IPS-18a (cell line): ENCODE measurements at regions not wholly inside any gene's neighbourhood (a gene's known extent, or its start where the extent isn't known, plus 50 kb on each side); places are given as distances from the start of the nearest gene placed in this dataset.

Experiments
- H3K27ac ChIP-seq: one replicate; pipeline ENCODE4 v1.5.1; 2013; ENCODE audit warnings: low read length
- H3K27me3 ChIP-seq: one replicate; pipeline ENCODE4 v1.6.1; 2013; ENCODE audit warnings: mild to moderate bottlenecking, low read length; ENCODE audit not compliant: control insufficient read depth, insufficient read depth
- H3K36me3 ChIP-seq: one replicate; pipeline ENCODE4 v1.6.1; 2013; ENCODE audit warnings: low read depth, low read length; ENCODE audit not compliant: control insufficient read depth
- H3K4me1 ChIP-seq: one replicate; pipeline ENCODE4 v1.6.1; 2013; ENCODE audit warnings: low read depth, low read length; ENCODE audit not compliant: control insufficient read depth
- H3K4me3 ChIP-seq: one replicate; pipeline ENCODE4 v1.5.1; 2013; ENCODE audit warnings: low read length
- H3K9ac ChIP-seq: one replicate; pipeline ENCODE4 v1.6.1; 2013; ENCODE audit warnings: mild to moderate bottlenecking, low read length, moderate library complexity
- H3K9me3 ChIP-seq: one replicate; pipeline ENCODE4 v1.6.1; 2013; ENCODE audit warnings: low read depth, low read length; ENCODE audit not compliant: control insufficient read depth

DNA sequence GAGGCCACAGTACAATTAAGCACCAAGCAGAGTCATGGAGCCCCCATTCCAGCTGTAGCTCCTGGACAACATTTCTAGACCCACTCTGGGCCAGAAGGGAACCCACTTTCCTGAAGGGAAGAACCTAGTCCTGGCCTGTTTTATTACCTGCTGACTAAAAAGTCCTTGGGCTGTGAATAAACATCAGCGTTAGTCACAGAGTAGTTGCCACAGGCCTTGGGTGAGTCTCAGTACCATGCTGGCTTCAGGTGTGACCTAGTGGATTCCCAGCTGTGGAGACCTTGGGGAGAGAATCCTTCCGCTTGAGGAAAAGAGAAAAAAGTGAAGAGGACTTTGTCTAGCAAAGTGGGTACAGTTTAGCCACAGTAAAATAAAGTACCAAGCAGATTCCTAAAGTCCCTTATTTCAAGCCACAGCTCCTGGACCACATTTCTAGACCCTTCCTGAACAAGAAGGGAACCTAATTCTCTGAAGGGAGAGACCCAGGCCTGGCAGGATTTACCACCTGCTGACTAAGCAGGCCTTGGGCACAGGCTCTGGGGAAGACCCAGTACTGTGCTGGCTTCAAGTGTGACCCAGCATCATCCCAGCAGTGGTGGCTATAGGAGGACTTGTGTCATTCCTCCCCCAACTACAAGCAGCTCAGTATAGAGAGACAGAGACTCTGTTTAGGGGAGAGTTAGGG is 118.3 kb upstream of the KCNH8 start:
- H3K9me3 ChIP-seq: no peaks in the 10 kb centered on the region
- H3K4me3 ChIP-seq: no peak overlapping the region
- H3K4me1 ChIP-seq: no peaks in the 10 kb centered on the region
- H3K36me3 ChIP-seq: no peaks in the 10 kb centered on the region
- H3K27me3 ChIP-seq: no peaks in the 10 kb centered on the region
- H3K27ac ChIP-seq: no peak overlapping the region
- H3K9ac ChIP-seq: no peak overlapping the region

DNA sequence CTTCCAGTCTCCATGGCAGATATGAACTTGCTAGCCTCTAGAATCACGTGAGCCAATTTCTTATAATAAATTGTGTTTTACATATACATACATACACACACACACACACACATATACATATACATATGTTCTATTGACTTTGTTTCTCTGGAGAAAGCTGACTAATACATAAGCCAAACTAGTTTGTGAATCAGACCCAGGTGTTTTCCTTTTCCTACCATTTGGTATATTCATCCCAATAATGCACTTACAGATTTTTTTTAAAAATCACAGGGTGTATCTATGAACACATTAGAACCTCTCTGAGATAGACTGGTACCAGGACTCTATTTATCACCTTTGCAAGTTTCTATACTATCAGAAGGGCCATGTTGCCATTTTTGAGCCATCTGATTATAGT is 122.9 kb upstream of the KCNH8 start:
- no peaks in the 10 kb centered on the region for H3K4me1 ChIP-seq
- no peaks in the 10 kb centered on the region for H3K36me3 ChIP-seq
- no peaks in the 10 kb centered on the region for H3K9me3 ChIP-seq
- H3K27ac ChIP-seq: no peak overlapping the region
- H3K9ac ChIP-seq: no peak overlapping the region
- H3K4me3 ChIP-seq: no peak overlapping the region
- no peaks in the 10 kb centered on the region for H3K27me3 ChIP-seq

DNA sequence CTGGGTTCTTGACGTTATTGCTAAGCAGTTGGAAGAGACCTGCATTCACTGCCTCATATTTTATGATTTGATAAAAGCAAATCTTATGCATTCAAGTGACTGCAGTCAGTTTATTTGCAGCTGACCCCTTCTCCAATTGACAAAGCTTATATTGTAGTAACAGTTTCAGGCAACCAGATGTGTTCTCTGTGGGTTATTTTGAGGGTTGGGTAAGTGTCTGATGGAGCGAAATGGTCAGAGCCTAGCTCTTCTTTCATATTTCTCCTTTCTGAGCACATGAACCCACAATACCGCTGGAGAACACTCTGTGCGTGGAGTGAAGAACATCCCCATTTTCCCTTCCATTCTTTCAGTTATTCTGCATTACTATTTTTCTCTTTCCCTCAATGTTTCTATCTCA is 125.8 kb upstream of the KCNH8 start:
- no peak overlapping the region for H3K9ac ChIP-seq
- no peak overlapping the region for H3K27ac ChIP-seq
- no peaks in the 10 kb centered on the region for H3K9me3 ChIP-seq
- no peak overlapping the region for H3K4me3 ChIP-seq
- H3K4me1 ChIP-seq: no peaks in the 10 kb centered on the region
- no peaks in the 10 kb centered on the region for H3K36me3 ChIP-seq
- H3K27me3 ChIP-seq: no peaks in the 10 kb centered on the region

DNA sequence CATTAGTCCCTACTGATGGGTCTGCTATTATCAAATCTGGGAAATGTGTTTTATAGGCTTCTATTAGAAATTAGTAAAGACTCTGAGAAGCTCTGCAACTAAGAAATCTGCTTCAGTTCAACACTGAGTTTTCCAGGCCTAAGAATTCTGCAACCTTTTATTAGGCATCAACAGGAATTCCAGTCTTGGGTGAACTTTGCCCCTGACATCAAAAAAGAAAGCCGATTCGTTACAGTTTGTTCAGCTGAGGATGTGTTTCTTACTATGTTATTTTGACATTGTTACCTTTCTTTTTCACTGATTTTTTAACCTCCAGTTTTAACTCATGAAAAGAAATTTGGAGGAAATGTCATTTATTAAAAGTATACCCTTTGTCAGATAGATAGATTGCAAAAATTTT is 131.5 kb upstream of the KCNH8 start:
- Histone ChIP-seq H3K4me3 (no peak overlapping the region), H3K9me3 (no peaks in the 10 kb centered on the region), H3K4me1 (peaks cover 10% of the 10 kb centered on the region), H3K36me3 (no peaks in the 10 kb centered on the region), H3K27me3 (no peaks in the 10 kb centered on the region), H3K9ac (no peak overlapping the region), H3K27ac (no peak overlapping the region)

DNA sequence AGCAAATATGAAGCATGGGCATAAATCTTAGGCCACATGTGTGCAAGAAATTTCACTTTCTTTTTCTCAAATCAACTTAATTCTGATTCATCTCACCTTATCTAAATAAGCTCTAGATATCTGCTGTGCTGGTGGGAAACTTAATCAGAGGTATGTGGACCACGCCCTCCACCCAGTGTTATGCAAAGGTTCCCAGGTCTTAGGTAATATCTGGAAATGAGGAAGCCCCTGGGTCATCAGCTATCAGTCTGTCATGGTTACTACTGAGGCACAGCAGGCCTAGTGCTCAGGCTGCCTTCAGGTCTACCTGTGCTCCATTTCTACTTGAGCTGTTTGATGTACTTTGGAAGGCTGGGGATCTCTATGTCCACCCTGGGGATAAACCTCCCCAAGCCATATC is 134.4 kb upstream of the KCNH8 start:
- H3K27ac ChIP-seq: no peak overlapping the region
- no peak overlapping the region for H3K9ac ChIP-seq
- no peaks in the 10 kb centered on the region for H3K36me3 ChIP-seq

DNA sequence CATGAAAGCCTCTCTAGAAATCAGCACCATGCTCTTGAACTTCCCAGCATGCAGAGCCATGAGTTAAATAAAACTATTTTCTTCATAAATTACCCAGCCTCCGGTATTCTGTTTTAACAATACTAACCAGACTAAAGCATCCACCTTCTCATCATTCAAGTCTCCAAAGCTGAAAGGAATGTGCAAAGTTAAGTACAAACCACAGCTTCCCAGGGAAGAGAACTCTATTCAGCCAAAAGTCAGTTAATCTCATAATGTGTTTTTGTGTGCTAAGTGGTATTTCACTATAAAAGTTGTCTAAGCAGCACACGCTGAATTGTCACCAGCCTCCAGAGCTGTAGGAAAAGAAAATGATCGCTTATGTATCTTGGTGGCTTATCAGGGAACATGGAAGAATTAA is 135.5 kb upstream of the KCNH8 start:
- no peak overlapping the region for H3K9ac ChIP-seq
- H3K4me3 ChIP-seq: no peak overlapping the region
- peaks cover 10% of the 10 kb centered on the region for H3K4me1 ChIP-seq
- H3K27me3 ChIP-seq: no peaks in the 10 kb centered on the region
- H3K36me3 ChIP-seq: no peaks in the 10 kb centered on the region
- H3K9me3 ChIP-seq: no peaks in the 10 kb centered on the region
- no peak overlapping the region for H3K27ac ChIP-seq

More for the DNA sequence above, 134.4 kb upstream of the KCNH8 start:
- no peaks in the 10 kb centered on the region for H3K9me3 ChIP-seq
- H3K27me3 ChIP-seq: no peaks in the 10 kb centered on the region
- peaks cover 10% of the 10 kb centered on the region for H3K4me1 ChIP-seq
- no peak overlapping the region for H3K4me3 ChIP-seq

DNA sequence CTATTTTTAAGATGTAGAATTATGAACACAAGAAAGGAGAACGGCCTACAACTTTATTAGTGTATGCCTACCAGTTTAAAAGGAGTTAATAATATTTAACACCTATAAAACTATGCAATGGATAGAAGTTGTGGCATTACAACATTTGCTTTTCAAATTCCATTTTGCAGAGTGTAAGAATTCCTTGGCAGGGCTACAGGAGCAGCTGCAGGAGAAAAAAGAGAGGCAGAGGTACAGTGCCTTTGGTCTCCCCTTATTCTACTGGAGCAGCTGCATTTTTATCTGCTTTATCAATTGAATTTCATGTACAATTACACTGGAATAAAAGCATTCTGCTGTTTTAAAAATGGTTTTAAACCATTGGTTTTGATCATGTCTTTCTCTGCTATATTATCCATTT is 145.7 kb upstream of the KCNH8 start:
- H3K27me3 ChIP-seq: no peaks in the 10 kb centered on the region
- H3K36me3 ChIP-seq: no peaks in the 10 kb centered on the region
- no peaks in the 10 kb centered on the region for H3K4me1 ChIP-seq
- H3K9ac ChIP-seq: no peak overlapping the region
- no peaks in the 10 kb centered on the region for H3K9me3 ChIP-seq
- H3K27ac ChIP-seq: no peak overlapping the region
- no peak overlapping the region for H3K4me3 ChIP-seq

DNA sequence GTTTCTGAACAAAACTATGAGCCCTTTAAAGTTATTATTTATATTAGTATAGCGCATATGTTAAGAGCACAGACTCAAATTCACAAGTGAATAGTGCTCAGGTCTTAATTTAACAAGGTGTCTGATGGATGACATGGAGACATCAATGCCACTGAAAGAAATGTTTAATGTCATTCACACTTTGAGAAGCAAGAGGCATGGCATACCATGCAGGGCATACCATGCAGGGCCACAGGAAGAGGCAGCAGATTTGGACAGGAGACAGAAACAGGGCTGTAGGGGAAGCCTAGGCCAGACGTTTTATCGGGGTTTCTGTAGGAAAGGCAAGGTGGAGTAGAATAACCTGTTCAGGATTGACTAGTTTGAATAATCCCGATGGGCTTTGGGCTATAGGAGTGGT is 150.2 kb upstream of the KCNH8 start:
- Histone ChIP-seq H3K27ac (no peak overlapping the region), H3K9me3 (no peaks in the 10 kb centered on the region), H3K4me3 (no peak overlapping the region), H3K36me3 (no peaks in the 10 kb centered on the region), H3K4me1 (peaks cover 7% of the 10 kb centered on the region), H3K9ac (no peak overlapping the region), H3K27me3 (no peaks in the 10 kb centered on the region)

DNA sequence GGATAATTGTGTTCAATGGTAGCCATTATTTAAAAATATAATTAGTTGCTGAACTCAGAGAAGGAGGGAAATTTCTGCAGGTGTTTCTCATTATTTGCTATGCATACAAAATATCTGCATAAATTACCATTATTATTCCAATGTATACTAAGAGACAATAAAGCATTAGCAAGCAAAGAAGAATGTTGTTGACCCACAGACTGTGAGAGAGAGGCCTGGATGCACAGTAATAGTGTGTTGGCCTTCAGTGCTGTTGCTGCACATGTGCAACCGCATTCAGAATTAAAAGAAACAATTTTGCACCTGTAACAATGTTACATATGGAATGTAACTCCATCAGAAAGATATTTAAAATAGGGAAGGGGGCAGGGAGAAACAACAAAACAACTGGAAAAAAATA is 155.6 kb upstream of the KCNH8 start:
- no peak overlapping the region for H3K4me3 ChIP-seq
- H3K4me1 ChIP-seq: peaks cover 30% of the 10 kb centered on the region
- H3K27ac ChIP-seq: no peak overlapping the region
- no peaks in the 10 kb centered on the region for H3K36me3 ChIP-seq
- H3K9ac ChIP-seq: no peak overlapping the region
- H3K9me3 ChIP-seq: no peaks in the 10 kb centered on the region
- H3K27me3 ChIP-seq: no peaks in the 10 kb centered on the region

DNA sequence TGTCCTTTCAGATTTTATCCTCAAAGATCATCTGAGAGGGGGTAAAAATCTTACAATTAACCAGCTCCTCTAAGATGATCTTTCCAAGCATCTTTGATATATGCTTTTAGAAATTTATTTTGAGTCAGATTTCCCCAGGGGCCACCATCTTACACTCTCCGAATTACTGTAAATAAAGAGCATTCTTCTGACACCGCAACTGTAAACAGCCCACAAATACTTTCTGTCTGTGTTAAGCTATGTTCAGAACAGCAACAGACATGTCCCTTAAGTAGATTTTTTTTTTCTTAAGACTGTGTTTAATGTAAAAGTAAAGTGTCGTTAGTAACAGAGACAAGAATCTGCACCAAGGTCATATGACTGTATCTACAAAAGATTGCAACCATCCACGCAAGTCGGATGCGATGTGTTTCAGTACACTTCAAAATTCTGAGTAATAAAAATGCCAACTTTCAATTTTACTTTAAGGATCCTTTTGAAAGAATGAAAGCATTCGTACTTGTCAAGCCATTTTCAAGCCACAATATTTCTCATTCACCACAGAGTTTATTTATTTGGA is 159.0 kb upstream of the KCNH8 start:
- H3K4me1 ChIP-seq: peaks cover 30% of the 10 kb centered on the region
- H3K27me3 ChIP-seq: no peaks in the 10 kb centered on the region
- no peak overlapping the region for H3K27ac ChIP-seq
- no peaks in the 10 kb centered on the region for H3K9me3 ChIP-seq
- no peak overlapping the region for H3K9ac ChIP-seq
- no peaks in the 10 kb centered on the region for H3K36me3 ChIP-seq
- H3K4me3 ChIP-seq: no peak overlapping the region

DNA sequence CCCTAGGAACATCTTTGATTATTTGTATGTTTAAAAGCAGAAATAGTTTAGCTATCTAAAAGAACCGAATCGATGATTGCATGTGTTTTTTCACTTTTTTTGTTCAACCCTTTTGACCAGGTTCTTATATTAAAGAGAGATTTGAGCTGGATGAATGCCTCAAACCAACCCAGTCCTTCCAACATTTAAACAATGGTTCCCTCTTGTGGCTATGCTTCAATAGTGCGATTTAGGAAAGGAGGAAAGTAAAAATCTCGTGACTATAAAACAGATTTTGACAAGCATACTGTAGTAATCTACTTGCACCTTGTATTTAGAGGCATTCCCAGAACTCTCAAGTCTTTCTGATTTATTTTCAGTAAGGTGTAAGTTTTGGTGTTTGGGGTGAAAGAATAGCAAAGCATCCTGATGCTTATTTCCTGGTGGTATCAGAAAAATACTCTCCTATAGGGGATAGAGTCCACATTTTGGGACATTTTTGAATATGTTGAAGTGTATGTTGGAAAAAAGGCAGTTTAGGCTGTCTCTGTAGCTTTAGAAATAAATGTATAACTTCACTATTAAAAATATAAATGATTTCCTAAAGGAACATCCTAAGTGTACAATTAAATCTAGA is 159.6 kb upstream of the KCNH8 start:
- H3K4me3 ChIP-seq: no peak overlapping the region
- H3K9me3 ChIP-seq: no peaks in the 10 kb centered on the region
- peaks cover 32% of the 10 kb centered on the region for H3K4me1 ChIP-seq
- H3K27me3 ChIP-seq: no peaks in the 10 kb centered on the region
- no peak overlapping the region for H3K27ac ChIP-seq
- no peaks in the 10 kb centered on the region for H3K36me3 ChIP-seq
- no peak overlapping the region for H3K9ac ChIP-seq

DNA sequence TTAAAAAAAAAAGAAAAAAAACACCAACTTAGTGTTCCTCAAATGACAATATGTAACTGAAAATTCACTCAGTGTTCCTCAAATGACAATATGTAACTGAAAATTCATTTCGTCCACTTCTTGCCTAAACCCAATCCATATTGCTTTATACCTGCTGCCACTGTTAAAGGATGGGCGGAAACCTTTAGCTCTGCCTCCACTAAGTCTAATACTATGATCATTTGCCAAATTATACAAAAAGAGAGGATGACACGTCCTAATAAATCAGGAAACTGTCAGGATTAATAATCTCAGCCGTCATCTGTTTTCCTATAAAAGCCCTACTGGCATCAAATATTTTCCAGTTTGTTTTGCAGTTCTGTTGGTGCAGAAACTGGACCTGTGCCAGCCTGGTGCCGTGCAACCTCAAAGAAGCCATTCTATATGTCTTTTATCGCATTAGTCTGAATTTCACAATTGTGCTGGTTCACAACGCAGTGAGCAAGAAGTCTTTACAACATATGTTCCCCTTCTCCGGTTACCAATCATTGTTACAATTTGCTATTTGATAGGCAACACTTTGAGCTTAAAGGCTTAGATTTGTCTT is 160.4 kb upstream of the KCNH8 start:
- Histone ChIP-seq H3K9ac (no peak overlapping the region), H3K27ac (no peak overlapping the region), H3K36me3 (no peaks in the 10 kb centered on the region), H3K4me3 (no peak overlapping the region), H3K27me3 (no peaks in the 10 kb centered on the region), H3K4me1 (peaks cover 25% of the 10 kb centered on the region), H3K9me3 (no peaks in the 10 kb centered on the region)
